Endothelial cell of umbilical vein (primary cell): ENCODE measurements at regions not wholly inside any gene's neighbourhood (a gene's known extent, or its start where the extent isn't known, plus 50 kb on each side); places are given as distances from the start of the nearest gene placed in this dataset.

ENCODE experiments used
- CTCF ChIP-seq, 2 donors: IDR thresholded peaks; 1 replicate in 1 of 2; 2 replicates in 1 of 2; pipeline ENCODE4 v1.5.1; 2011; ENCODE audit warnings: low read length in 2 of 2, mild to moderate bottlenecking in 2 of 2, moderate library complexity in 2 of 2, control low read depth in 1 of 2, inconsistent platforms in 1 of 2, low read depth in 1 of 2; ENCODE audit not compliant: insufficient read depth in 1 of 2; ENCODE audit errors: extremely low read depth in 1 of 2
- EZH2 ChIP-seq: IDR thresholded peaks from 2 replicates; pipeline ENCODE4 v1.6.1; 2012; ENCODE audit warnings: borderline replicate concordance, low read depth, mild to moderate bottlenecking, moderate library complexity, low read length, inconsistent platforms; ENCODE audit not compliant: severe bottlenecking
- FOS ChIP-seq: IDR thresholded peaks from 2 replicates; pipeline ENCODE4 v1.6.1; 2011; ENCODE audit warnings: mild to moderate bottlenecking, low read length, moderate library complexity, borderline replicate concordance; ENCODE audit not compliant: insufficient read depth
- GATA2 ChIP-seq: IDR thresholded peaks from 2 replicates; pipeline ENCODE4 v1.7.0; 2011; ENCODE audit warnings: low read depth, mild to moderate bottlenecking, moderate library complexity, mixed read lengths, low read length; ENCODE audit not compliant: insufficient read length, insufficient read depth
- JUN ChIP-seq: IDR thresholded peaks from 2 replicates; pipeline ENCODE4 v1.6.1; 2011; ENCODE audit warnings: borderline replicate concordance, low read depth; ENCODE audit not compliant: insufficient read length, insufficient read depth
- MAX ChIP-seq: IDR thresholded peaks from 2 replicates; pipeline ENCODE4 v1.6.1; 2011; ENCODE audit not compliant: insufficient read depth, insufficient read length
- MYC ChIP-seq: IDR thresholded peaks from one replicate; pipeline ENCODE4 v1.6.1; 2011; ENCODE audit warnings: mild to moderate bottlenecking, low read depth, low read length
- POLR2A ChIP-seq: IDR thresholded peaks from 2 replicates; pipeline ENCODE4 v1.6.1; 2012; ENCODE audit warnings: low read depth, mild to moderate bottlenecking, control low read depth, low read length
- POLR2AphosphoS5 ChIP-seq: IDR thresholded peaks from 2 replicates; pipeline ENCODE4 v1.6.1; 2012; ENCODE audit warnings: low read depth, mild to moderate bottlenecking, control low read depth, low read length, moderate library complexity; ENCODE audit not compliant: insufficient read depth

GRCh38 chr4:26213317-26213716 lies 107.5 kb upstream of the RBPJ start:
- TF ChIP-seq CTCF (IDR thresholded peaks at IDR 0.05; ENCODE audit: extremely low read depth in 1 of 2, insufficient read depth in 1 of 2, low read depth in 1 of 2, low read length in 2 of 2) (no peak), MYC (no peak), MAX (no peak), POLR2A (no peak), POLR2AphosphoS5 (no peak), JUN (no peak), EZH2 (no peak), GATA2 (no peak), FOS (no peak)
